G401.6 (cell line): ENCODE measurements at regions not wholly inside any gene's neighbourhood (a gene's known extent, or its start where the extent isn't known, plus 50 kb on each side); places are given as distances from the start of the nearest gene placed in this dataset.
"Not testable (repeated sequence)": the region's sequence is repeated elsewhere in the genome, so short reads cannot be mapped to it uniquely, and the experiment has no call there.

Source experiments
- FAIRE-seq: peaks from 2 replicates; lab custom pipeline; 2012; peaks lifted over from hg19 to GRCh38; lab: Jason Lieb, UNC

DNA sequence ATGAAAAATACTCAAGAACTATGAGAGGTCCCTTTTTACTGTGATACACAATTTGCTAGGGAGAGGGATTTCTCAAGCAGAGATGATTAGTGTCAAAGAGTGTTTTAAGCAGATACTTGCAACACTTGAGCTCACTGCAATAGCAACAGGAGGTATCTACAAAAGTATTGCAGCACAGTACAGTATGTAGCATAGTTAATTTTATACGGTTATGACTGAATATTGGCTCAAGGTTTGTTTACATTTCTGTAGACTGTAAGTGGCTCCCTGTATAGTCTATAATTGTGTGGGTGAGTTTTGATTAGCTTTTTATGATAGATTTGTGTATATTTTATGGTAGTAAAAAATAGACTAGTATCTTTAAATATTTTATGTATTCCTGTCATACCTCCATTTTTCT is 1177.2 kb downstream of the TECRL start:
- FAIRE-seq = no peak

DNA sequence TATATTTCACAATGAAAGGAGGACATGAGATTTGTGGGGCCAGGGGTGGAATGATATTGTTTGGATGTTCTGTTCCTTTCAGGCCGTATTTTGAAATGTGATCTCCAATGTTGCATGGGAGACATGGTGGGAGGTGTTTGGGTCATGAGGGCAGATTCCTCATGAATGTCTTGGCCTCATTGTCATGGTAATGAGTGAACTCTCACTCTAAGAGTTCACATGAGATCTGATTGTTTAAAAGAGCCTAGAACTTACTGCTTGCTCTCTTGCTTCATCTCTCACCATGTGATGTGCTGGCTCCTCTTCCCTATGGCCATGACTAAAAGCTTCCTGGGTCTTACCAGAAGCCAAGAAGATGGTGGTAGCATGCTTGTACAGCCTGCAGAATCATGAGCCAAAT is 1183.0 kb downstream of the TECRL start:
- no peak for FAIRE-seq

DNA sequence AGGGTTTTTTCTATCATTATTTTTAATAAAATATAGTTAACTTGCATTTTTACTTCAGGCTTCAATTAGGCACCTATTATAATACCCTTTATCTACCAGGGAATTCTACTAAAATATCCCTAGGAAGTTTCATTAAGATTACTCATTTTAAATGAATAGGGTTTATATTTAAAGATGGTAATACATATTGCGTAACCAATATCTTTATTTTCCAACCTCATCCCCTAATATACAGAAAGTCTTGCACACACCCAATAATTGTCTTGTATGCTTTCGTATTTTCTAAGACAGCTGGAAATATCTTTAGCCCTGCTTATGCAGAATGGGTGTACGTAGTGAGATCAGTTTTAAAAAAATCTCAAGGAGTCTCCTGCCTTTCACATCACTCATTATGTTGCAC is 1186.8 kb downstream of the TECRL start:
- no peak for FAIRE-seq

DNA sequence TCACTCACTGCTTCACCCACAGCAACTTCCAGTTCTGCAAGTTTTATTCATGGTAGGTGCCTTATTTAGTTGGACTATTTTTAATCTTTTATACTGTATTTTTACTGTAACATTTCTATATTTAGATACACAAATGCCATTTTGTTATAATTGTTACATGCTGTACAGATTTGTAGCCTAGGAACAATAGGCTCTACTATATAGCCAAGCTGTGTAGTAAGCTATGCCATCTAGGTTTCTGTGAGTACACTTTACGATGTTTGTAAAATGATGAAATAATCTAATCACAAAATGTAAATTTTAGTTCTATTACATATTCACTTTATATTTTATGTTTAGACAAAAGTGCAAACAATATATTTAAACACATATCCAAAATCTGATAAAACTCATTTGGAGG is 1187.8 kb downstream of the TECRL start:
- no peak for FAIRE-seq

DNA sequence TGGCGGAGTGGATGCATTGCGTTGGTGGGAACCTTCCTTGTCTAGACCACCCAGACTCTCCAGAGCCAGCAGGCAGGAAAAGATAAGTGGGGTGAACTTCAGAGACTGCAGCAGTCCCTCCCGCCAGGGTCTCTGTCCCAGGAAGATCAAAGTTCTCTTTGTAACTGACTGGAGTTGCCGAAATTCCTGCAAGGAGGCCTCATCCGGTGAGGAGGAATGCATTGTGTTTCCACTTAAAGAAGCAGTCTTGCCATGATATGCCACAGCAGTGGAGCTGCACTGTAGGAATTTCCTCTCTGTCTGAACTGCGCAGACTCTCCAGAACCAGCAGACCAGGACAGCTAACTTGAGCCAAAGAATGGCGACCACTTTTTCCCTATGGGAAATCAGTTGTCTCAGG is 1190.4 kb downstream of the TECRL start:
- no peak for FAIRE-seq

DNA sequence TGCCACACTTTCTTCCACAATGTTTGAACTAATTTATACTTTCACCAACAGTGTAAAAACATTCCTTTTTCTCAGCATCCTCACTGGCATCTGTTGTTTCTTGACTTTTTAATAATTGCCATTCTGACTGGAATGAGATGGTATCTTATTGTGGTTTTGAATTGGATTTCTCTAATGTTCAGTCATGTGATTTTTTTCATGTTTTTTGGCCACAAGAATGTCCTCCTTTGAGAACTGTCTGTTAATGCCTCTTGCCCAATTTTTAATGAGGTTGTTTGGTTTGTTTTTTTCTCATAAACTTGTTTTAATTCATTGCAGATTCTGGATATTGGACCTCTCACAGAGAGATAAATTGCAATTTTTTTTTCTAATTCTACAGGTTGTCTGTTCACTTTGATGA is 1195.2 kb downstream of the TECRL start:
- FAIRE-seq = no peak

DNA sequence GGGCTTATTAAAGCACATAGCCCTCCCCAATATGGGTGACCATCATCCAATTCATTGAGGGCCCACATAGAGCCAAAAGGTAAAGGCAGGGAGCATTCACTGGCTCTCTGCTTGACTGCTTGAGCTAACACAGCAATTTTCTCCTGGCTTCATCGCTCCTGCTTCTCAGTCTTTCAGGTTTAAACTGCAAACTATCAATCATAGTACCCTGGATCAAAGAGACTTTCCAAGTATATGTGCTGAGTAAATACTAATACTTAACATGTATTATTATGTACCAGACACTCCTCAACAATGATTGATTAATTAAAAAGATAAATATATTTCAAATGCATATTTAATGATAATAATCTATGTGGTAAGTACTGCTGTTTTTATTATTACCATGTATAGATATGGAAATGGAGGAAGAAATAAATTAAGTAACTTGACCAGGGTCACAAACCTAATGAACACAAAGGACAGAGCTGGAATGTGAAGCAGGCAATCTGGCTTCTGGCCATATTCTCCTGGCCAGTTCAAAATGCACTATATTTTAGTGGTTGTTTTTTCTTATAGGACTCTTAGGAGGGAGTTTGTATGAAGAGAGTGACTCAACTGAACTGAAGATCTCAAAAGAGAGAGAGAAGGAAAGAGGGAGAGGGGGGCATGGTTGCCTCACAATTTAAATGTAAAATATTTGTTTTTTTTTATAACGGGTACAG is 1197.3 kb downstream of the TECRL start:
- no peak for FAIRE-seq

DNA sequence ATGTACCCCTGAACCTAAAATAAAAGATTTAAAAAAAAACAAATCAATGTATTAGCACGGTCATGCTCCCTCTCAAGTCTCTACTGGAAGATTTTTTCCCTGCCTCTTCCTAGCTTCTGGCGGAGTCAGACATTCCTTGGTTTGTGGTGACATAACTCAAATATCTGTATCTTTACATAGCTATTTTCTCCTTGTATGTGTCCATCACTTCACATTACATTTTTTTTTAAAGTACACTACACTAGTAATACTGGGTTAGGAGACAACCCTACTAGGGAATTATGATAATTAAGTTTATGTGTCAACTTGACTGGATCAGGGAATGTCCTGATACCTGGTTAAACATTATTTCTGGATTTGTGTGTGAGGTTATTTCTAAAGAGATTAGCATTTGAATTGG is 1197.9 kb downstream of the TECRL start:
- no peak for FAIRE-seq

DNA sequence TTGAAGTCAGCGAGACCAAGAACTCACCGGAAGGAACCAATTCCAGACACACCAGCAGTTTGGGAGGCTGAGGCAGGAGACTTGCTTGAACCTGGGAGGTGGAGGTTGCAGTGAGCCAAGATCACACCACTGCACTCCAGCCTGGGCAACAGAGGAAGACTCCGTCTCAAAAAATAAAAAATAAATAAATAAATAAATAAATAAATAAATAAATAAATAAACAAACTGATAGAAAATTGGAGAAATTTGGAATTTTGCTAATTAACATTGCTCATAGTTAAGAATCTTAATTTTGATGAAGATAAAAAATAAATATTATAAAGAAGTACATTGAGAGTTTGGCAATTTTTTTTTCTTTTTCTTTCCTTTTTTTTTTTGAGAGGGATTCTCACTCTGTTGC is 1216.2 kb downstream of the TECRL start:
- not testable (repeated sequence) for FAIRE-seq

DNA sequence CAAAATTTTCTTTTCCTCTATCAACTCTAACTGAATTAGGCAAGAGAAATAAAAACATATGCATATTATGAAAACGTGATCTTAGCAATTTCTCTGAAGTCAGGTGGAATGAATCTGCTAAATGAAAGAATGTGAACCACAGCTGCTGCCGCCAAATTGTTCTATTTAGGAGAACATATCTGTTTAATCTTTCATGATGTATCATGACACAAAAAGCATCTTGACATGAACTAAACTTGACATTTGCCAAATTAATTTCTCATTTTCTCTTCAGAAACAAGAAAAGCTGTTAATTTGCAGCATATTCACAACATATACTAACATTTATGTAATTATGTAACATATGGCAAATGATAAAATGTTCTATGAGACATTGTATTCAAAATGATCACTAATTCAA is 1237.9 kb downstream of the TECRL start:
- no peak for FAIRE-seq

DNA sequence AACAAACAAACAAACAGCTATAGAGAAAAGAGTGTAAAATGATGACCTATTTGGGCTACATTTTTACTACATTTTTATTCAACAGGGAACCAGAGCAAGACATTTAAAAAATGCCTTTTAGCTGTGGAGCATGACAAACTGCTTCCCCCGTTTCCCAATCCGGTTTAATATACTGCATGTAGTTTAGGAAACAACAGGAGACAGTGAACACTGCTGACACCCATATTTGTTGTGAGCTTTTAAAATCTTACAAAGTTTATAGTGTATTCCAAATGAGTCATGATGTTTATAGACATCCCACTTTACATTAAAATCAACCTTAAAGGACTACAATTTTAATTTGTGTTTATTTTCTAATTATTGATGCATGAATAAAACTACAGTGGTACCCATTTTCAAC is 1238.3 kb downstream of the TECRL start:
- FAIRE-seq = no peak

DNA sequence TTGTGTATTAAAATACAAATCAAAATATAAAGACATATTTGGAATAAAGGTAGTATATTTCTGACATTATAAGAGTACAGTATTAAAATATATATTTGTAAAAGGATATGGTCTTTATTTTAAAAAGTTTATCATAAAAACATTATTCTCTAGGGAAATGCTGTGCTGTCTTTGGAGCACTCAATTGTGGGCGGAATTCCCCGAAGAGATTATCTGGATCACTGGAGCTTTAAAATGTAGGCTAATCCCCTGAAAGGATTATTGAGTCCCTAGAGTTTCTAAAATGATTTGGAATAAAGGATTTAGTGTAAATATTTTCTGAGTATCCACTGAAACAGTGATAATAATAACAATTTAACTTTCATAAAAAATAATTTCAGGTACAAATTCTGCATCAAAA is 1239.4 kb downstream of the TECRL start:
- FAIRE-seq = no peak

DNA sequence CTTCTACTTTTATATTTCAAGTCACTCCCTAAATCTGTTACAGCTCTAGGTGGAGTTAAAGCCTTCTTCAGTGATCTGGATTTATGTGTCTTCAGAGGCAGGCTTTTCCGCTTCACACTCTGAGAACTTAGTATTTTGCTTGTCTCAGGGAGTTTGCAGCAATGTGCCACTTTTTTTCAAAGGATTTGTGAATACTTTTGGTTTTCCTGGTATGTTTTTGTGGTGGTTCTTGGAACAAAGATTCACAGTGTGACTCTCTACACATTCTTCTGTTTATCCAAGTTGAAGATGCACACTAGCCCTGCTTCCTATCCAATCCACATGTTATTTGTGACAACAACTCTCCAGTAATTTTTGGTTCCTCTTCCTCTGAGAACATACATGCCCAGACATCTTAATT is 1253.7 kb downstream of the TECRL start:
- FAIRE-seq = no peak

DNA sequence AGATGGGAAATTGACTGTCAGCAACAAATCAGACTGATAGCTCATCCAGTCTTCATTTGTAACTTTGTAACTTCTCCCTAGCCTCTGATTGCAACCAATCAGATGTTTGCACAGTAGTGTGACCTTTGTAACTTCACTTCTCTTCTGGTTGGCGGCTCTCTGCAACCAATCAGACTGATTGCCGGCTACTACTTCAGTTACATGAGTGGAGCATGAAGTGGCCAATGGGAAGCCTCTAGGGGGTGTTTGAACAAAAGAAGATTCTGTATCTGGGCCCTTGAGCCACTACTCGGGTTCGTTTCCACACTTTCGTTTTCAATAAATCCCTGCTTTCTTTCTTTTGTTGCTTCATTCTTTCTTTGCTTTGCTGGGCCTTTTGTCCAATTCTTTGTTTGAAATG is 1285.8 kb downstream of the TECRL start:
- no peak for FAIRE-seq

DNA sequence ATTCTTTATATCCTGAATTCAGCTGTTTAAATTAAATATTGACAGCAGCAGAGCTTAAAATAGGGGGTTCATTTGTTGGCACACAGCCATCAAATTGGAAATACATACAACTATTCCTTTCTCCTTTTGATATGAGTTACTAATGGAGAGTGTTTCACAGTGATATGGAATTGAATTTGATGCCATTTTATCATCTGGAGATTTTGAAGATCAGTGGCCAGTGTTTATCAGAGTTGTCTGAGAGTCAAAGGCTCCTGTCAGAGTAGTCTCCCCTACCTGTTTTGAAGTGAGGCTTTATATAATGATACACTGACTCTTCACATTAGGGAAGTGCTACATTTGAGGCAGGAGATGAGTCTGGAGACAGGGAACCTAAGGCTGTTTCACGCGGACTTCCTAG is 1286.3 kb downstream of the TECRL start:
- no peak for FAIRE-seq

DNA sequence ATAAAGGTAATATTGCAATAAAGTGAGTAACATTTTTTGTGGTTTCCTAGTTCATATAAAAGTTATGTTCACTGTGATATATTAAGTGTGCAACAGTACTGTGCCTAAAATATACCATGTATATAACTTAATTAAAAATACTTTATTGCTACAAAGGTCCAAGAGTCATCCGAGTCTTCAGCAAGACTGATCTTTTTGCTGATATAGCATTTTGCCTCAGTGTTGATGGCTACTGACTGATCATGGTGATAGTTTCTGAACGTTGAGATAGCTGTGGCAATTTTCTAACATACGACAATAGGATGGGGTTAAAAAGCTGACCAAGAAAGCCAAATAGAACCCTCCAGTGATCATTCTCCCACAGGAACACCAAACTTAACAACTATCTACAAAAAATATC is 1302.7 kb downstream of the TECRL start:
- FAIRE-seq = no peak

DNA sequence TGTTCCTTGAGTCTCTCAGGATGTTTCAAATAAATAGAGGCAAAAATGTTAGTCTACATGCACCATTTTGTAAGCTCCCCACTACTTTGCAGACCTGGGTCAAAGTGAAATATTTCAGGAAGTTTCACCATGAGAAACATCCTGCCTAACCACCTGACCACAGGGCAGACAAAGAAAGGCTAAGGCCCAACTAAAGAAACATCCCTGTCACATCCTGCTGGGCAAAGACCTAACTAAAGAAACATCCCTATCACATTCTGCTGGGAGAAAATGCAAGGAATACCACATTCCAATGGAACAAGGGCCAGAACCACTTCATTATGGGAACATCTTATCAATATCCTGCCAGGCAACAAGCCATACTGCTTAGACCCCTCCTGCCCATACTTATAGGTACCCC is 1303.4 kb downstream of the TECRL start:
- no peak for FAIRE-seq

DNA sequence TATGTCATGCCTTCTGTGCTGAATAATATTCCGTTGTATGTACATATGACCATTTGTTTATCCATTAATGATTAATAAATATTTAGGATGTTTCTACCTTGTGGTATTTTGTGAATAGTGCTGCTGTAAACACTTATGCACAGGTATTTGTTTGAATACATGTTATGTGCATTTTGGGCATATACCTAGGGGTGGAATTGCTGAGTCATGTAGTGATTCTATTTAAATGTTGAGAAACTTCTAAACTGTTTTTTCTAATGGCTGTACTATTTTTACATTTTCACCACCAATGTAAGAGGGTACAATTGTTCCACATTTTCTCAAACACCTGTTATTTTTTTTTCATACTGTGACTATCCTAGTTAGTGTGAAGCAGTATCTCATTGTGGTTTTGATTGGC is 1318.6 kb downstream of the TECRL start:
- no peak for FAIRE-seq

DNA sequence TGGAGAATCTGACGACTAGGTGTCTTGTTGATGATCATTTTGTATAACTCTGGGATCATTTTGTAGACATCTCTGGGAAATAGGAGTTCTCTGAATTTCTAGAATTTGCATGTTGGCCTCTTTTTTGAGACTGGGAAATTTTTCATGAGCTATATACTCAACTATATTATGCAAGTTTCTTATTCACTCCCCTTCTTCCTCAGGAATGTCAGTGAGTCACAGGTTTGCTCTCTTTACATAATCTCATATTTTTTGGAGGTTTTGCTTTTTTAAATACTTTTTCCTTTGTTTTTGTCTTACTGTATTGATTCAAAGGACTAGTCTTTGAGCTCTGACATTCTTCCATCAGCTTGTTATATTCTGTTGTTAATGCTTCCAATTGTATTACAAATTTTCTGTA is 1324.2 kb downstream of the TECRL start:
- FAIRE-seq = no peak

DNA sequence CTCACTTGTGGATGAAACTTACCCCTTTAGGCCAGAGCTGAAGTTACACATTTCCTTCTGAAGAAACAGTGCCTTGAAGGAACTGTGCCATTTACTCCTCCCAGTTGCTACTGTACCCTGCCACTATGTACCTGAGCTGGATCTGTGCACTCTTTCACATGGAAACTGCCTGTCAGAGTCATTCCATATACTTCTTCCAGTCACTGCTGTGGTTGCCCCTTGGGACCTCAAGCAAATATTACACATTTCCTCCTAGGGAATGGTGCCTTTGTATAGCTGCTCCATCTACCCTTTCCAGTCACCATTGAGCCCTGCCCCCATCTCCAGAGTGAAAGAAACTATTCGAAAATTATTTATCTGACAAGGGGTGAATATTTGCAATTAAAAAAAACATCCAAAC is 1328.3 kb downstream of the TECRL start:
- FAIRE-seq = no peak

DNA sequence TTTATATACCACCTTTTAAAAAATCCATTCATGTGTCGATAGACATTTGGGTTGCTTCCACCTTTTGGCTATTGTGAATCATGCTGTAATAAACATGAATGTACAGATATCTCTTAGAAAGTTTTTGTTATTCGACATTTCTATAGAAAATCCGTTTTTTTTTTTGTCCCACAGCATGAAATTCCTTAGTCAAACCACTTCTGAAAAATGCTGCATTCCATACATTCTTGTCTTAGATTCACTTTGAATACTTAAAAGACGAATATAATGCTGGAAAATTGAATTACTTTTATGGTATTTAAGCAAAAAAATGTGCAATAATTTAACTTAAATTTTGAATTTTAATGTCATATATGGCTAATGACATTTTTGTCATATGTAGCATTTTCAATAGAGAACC is 1345.5 kb downstream of the TECRL start:
- FAIRE-seq = no peak

DNA sequence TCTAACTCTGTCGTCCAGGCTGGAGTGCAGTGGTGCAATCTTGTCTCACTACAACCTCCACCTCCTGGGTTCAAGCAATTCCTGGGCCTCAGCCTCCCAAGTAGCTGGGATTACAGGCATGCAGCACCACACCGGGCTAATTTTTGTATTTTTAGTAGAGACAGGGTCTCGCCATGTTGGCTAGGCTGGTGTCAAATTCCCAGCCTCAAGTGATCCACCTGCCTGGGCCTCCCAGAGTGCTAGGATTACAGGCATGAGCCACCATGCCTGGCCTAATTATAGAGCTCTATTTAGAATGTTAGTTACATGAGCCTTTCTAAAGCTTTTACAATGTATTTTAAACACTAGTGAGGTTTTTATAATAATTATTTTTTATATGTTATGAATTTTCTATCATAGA is 1346.4 kb downstream of the TECRL start:
- not testable (repeated sequence) for FAIRE-seq

DNA sequence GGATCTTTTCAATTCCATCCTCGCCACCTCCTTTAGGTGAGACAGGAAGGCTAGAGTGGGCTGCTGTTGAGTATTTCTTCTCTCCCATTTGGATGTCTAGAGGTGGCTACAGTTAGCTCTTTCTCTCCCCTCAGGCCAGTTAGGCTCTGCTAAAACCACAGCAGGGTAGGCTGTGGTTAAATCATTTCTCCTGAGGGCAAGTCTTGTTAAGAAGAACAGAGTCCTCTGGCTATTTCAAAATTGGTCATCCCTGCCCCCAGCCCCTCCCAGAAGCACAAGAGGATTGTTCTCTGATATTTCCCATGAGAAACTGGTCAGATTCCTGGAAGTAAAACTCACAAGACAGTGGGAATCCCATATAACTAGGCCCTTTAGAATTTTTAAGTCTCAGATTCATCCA is 1359.5 kb downstream of the TECRL start:
- FAIRE-seq = no peak

DNA sequence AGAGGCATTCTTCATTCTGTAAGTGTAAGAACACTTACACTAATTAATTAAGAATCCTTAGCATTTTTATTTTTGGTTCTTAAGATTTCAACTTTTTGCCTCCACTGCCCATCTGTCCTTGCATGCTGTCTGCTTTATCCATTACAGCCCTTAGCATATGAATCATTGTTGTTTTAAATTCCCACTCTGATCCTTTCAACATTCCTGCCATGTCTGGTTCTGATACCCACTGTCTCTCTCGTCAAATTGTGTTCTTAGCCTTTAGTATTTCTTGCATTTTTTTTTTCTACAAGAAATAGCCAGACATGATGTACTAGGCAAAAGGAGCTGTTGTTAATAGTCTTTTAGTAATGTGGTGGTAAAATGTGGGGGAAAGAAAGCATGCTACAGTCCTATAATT is 1360.0 kb downstream of the TECRL start:
- no peak for FAIRE-seq
